Neural cell (in vitro differentiated cells): ENCODE measurements at regions not wholly inside any gene's neighbourhood (a gene's known extent, or its start where the extent isn't known, plus 50 kb on each side); places are given as distances from the start of the nearest gene placed in this dataset.

Experiments
- H2AFZ ChIP-seq: fragments of 200-600, 300-800 bp; sonication (generic), shearing (Covaris generic); 2 replicates; pipeline ENCODE4 v1.6.0; 2014; ENCODE audit warnings: low read depth, mild to moderate bottlenecking, antibody characterized with exemption, low read length, moderate library complexity
- H3F3A ChIP-seq: fragments of 200-600 bp; shearing (Covaris generic); 2 replicates; pipeline ENCODE4 v1.6.1; 2016; ENCODE audit warnings: mild to moderate bottlenecking, moderate library complexity, mixed read lengths, antibody characterized with exemption, low read length; ENCODE audit not compliant: insufficient read depth, poor library complexity, severe bottlenecking
- H3K27ac ChIP-seq: fragments of 200-600, 300-800 bp; sonication (generic), shearing (Covaris generic); 2 replicates; pipeline ENCODE4 v1.5.1; 2014; ENCODE audit warnings: mild to moderate bottlenecking, low read length, moderate library complexity
- H3K27me3 ChIP-seq: fragments of 300-800, 200-600 bp; sonication (generic), shearing (Covaris generic); 2 replicates; pipeline ENCODE4 v1.6.0; 2014; ENCODE audit warnings: mild to moderate bottlenecking, low read depth, low read length, moderate library complexity; ENCODE audit not compliant: insufficient read depth
- H3K36me3 ChIP-seq: fragments of 300-800, 200-600 bp; sonication (generic), shearing (Covaris generic); 2 replicates; pipeline ENCODE4 v1.5.1; 2014; ENCODE audit warnings: mild to moderate bottlenecking, antibody characterized with exemption, low read length, moderate library complexity; ENCODE audit not compliant: insufficient read depth
- H3K4me2 ChIP-seq: fragments of 300-800, 200-600 bp; sonication (generic), shearing (Covaris generic); 2 replicates; pipeline ENCODE4 v1.6.0; 2014; ENCODE audit warnings: mild to moderate bottlenecking, low read length
- H3K4me3 ChIP-seq: fragments of 300-800, 200-600 bp; sonication (generic), shearing (Covaris generic); 2 replicates; pipeline ENCODE4 v1.5.1; 2014; ENCODE audit warnings: mild to moderate bottlenecking, low read length, moderate library complexity
- H3K79me2 ChIP-seq: fragments of 200-600 bp; shearing (Covaris generic); replicated peaks from 2 replicates; pipeline ENCODE4 v1.6.0; 2014; ENCODE audit warnings: mild to moderate bottlenecking, low read length, moderate library complexity; ENCODE audit not compliant: insufficient read depth
- H3K9ac ChIP-seq: fragments of 300-800, 200-600 bp; sonication (generic), shearing (Covaris generic); 2 replicates; pipeline ENCODE4 v1.6.1; 2016; ENCODE audit warnings: mild to moderate bottlenecking, low read length, mixed read lengths
- H3K9me2 ChIP-seq: fragments of 200-600 bp; shearing (Covaris generic); 2 replicates; pipeline ENCODE4 v1.6.1; 2016; ENCODE audit warnings: mild to moderate bottlenecking, low read length, mixed read lengths; ENCODE audit not compliant: insufficient read depth
- H3K9me3 ChIP-seq: fragments of 200-600, 300-800 bp; sonication (generic), shearing (Covaris generic); 2 replicates; pipeline ENCODE4 v1.6.1; 2016; ENCODE audit warnings: mild to moderate bottlenecking, mixed run types, low read length, moderate library complexity, mixed read lengths
- H4K20me1 ChIP-seq: fragments of 200-600 bp; shearing (Covaris generic); 2 replicates; pipeline ENCODE4 v1.6.1; 2016; ENCODE audit warnings: mild to moderate bottlenecking, mixed run types; ENCODE audit not compliant: insufficient read depth
- EP300 ChIP-seq: fragments of 450-650 bp; conservative IDR thresholded peaks from 2 replicates; pipeline ENCODE4 v1.6.1; 2014; ENCODE audit warnings: antibody characterized with exemption, mild to moderate bottlenecking, moderate library complexity; ENCODE audit not compliant: poor library complexity, severe bottlenecking
- EZH2 ChIP-seq: fragments of 200-600, 300-800 bp; shearing (Covaris generic), sonication (generic); IDR thresholded peaks from 2 replicates; pipeline ENCODE4 v1.6.1; 2014; ENCODE audit warnings: antibody characterized with exemption, low read length, borderline replicate concordance, mild to moderate bottlenecking; ENCODE audit not compliant: insufficient read depth, poor library complexity, severe bottlenecking
- MXI1 ChIP-seq: fragments of 450-650 bp; conservative IDR thresholded peaks from 2 replicates; pipeline ENCODE4 v1.6.1; 2014; ENCODE audit warnings: antibody characterized with exemption, mild to moderate bottlenecking; ENCODE audit not compliant: poor library complexity, severe bottlenecking
- POLR2AphosphoS5 ChIP-seq: IDR thresholded peaks from 2 replicates; pipeline ENCODE4 v1.6.1; 2012
- RAD21 ChIP-seq: fragments of 450-650 bp; conservative IDR thresholded peaks from 2 replicates; pipeline ENCODE4 v1.6.1; 2014; ENCODE audit warnings: antibody characterized with exemption, mild to moderate bottlenecking, moderate library complexity
- REST ChIP-seq: IDR thresholded peaks from 2 replicates; pipeline ENCODE4 v1.6.1; 2012; ENCODE audit warnings: borderline replicate concordance
- SMC3 ChIP-seq: fragments of 450-650 bp; conservative IDR thresholded peaks from 2 replicates; pipeline ENCODE4 v1.6.1; 2014; ENCODE audit warnings: antibody characterized with exemption, mild to moderate bottlenecking, moderate library complexity; ENCODE audit not compliant: poor library complexity
- TAF1 ChIP-seq: IDR thresholded peaks from 2 replicates; pipeline ENCODE4 v1.6.1; 2012; ENCODE audit warnings: low read depth
- TF ChIP-seq, protein P1 (sequence below): fragments of 450-650 bp; IDR thresholded peaks from 2 replicates; pipeline ENCODE4 v1.5.1; 2014; ENCODE audit warnings: antibody characterized with exemption, mild to moderate bottlenecking, moderate library complexity; ENCODE audit not compliant: poor library complexity, severe bottlenecking

- Histone ChIP-seq H3K27me3 (no peaks in the 10 kb centered on the region), H4K20me1 (no peaks in the 10 kb centered on the region)
These were observed 237.6 kb downstream of the IKZF2 start for GRCh38 chr2:212913640-212914306.

GRCh38 chr2:212912445-212913103, 238.8 kb downstream of the IKZF2 start:
- H3K4me3 ChIP-seq: peak overlapping the region; percentile 41
- TF ChIP-seq EZH2: no peak
- no peak for TF ChIP-seq SMC3
- no peak for TF ChIP-seq TAF1
- TF ChIP-seq REST: peak; percentile 99
- peak; percentile 23 for TF ChIP-seq POLR2AphosphoS5
- no peak for TF ChIP-seq RAD21
- peak; percentile 33 for TF ChIP-seq MXI1
- peak; percentile 66 for TF ChIP-seq EP300
- TF ChIP-seq, protein P1, sequence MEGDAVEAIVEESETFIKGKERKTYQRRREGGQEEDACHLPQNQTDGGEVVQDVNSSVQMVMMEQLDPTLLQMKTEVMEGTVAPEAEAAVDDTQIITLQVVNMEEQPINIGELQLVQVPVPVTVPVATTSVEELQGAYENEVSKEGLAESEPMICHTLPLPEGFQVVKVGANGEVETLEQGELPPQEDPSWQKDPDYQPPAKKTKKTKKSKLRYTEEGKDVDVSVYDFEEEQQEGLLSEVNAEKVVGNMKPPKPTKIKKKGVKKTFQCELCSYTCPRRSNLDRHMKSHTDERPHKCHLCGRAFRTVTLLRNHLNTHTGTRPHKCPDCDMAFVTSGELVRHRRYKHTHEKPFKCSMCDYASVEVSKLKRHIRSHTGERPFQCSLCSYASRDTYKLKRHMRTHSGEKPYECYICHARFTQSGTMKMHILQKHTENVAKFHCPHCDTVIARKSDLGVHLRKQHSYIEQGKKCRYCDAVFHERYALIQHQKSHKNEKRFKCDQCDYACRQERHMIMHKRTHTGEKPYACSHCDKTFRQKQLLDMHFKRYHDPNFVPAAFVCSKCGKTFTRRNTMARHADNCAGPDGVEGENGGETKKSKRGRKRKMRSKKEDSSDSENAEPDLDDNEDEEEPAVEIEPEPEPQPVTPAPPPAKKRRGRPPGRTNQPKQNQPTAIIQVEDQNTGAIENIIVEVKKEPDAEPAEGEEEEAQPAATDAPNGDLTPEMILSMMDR: no peak
- H3K4me2 ChIP-seq: peak overlapping the region; percentile 52
- H3K36me3 ChIP-seq: no peaks in the 10 kb centered on the region
- H4K20me1 ChIP-seq: no peaks in the 10 kb centered on the region
- no peaks in the 10 kb centered on the region for H3K9me3 ChIP-seq
- peak overlapping the region; percentile 59 for H3K27ac ChIP-seq
- H3K9me2 ChIP-seq: no peaks in the 10 kb centered on the region
- no peaks in the 10 kb centered on the region for H3K27me3 ChIP-seq
- H3K9ac ChIP-seq: no peak overlapping the region
- no peaks in the 10 kb centered on the region for H3K79me2 ChIP-seq
- H3F3A ChIP-seq: no peaks in the 10 kb centered on the region
- H2AFZ ChIP-seq: no peak overlapping the region

More at GRCh38 chr2:212913640-212914306, 237.6 kb downstream of the IKZF2 start:
- Histone ChIP-seq H3K79me2 (no peaks in the 10 kb centered on the region), H2AFZ (no peak overlapping the region), H3K9me3 (no peaks in the 10 kb centered on the region), H3K9me2 (no peaks in the 10 kb centered on the region), H3K9ac (no peak overlapping the region), H3K4me2 (no peak overlapping the region), H3K27ac (peak overlapping the region; percentile 59), H3K36me3 (no peaks in the 10 kb centered on the region), H3K4me3 (peak overlapping the region; percentile 20), H3F3A (no peaks in the 10 kb centered on the region)
- TF ChIP-seq POLR2AphosphoS5: no peak
